ENCODE measurements at regions not wholly inside any gene's neighbourhood (a gene's known extent, or its start where the extent isn't known, plus 50 kb on each side); places are given as distances from the start of the nearest gene placed in this dataset.

DNA sequence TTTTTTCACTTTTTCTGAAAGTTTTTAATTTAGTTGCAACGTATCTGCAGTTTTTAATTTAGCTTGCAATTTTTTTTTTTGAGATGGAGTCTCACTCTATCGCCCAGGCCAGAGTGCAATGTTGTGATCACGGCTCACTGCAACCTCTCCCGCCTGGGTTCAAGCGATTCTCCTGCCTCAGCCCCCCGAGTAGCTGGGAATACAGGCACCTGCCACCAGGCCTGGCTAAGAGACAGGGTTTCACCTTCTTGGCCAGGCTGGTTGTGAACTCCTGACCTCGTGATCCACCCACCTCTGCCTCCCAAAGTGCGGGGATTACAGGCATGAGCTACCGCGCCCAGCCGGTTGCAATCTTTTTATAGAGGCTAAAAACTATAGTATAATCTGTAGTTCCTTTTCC lies 142.9 kb upstream of the ALCAM start:
- Histone ChIP-seq H3K4me3 (ENCODE audit: low read length) (no peak overlapping the region), H3K4me2 (ENCODE audit: low read length) (no peak overlapping the region), H3K9me3 (ENCODE audit: low read length) (no peaks in the 10 kb centered on the region), H3K27ac (ENCODE audit: low read length) (no peak overlapping the region), H4K20me1 (ENCODE audit: insufficient read depth) (no peaks in the 10 kb centered on the region), H3K36me3 (ENCODE audit: insufficient read depth, low read length) (no peaks in the 10 kb centered on the region), H3K79me2 (replicated peaks; ENCODE audit: insufficient read depth, low read length) (no peaks in the 10 kb centered on the region), H2AFZ (ENCODE audit: low read depth, low read length) (no peak overlapping the region), H3K9ac (ENCODE audit: low read length) (no peak overlapping the region), H3K27me3 (ENCODE audit: insufficient read depth, low read depth, low read length) (no peaks in the 10 kb centered on the region), H3F3A (ENCODE audit: insufficient read depth, low read length, poor library complexity, severe bottlenecking) (no peaks in the 10 kb centered on the region), H3K9me2 (ENCODE audit: insufficient read depth, low read length) (no peaks in the 10 kb centered on the region)
- TF ChIP-seq, protein P1, sequence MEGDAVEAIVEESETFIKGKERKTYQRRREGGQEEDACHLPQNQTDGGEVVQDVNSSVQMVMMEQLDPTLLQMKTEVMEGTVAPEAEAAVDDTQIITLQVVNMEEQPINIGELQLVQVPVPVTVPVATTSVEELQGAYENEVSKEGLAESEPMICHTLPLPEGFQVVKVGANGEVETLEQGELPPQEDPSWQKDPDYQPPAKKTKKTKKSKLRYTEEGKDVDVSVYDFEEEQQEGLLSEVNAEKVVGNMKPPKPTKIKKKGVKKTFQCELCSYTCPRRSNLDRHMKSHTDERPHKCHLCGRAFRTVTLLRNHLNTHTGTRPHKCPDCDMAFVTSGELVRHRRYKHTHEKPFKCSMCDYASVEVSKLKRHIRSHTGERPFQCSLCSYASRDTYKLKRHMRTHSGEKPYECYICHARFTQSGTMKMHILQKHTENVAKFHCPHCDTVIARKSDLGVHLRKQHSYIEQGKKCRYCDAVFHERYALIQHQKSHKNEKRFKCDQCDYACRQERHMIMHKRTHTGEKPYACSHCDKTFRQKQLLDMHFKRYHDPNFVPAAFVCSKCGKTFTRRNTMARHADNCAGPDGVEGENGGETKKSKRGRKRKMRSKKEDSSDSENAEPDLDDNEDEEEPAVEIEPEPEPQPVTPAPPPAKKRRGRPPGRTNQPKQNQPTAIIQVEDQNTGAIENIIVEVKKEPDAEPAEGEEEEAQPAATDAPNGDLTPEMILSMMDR (IDR thresholded peaks at IDR 0.05; ENCODE audit: poor library complexity, severe bottlenecking) = no peak
- no peak for TF ChIP-seq EP300 (conservative IDR thresholded peaks at IDR 0.05; ENCODE audit: poor library complexity, severe bottlenecking)
- TF ChIP-seq RAD21 (conservative IDR thresholded peaks at IDR 0.05) = no peak
- TF ChIP-seq, protein P2, sequence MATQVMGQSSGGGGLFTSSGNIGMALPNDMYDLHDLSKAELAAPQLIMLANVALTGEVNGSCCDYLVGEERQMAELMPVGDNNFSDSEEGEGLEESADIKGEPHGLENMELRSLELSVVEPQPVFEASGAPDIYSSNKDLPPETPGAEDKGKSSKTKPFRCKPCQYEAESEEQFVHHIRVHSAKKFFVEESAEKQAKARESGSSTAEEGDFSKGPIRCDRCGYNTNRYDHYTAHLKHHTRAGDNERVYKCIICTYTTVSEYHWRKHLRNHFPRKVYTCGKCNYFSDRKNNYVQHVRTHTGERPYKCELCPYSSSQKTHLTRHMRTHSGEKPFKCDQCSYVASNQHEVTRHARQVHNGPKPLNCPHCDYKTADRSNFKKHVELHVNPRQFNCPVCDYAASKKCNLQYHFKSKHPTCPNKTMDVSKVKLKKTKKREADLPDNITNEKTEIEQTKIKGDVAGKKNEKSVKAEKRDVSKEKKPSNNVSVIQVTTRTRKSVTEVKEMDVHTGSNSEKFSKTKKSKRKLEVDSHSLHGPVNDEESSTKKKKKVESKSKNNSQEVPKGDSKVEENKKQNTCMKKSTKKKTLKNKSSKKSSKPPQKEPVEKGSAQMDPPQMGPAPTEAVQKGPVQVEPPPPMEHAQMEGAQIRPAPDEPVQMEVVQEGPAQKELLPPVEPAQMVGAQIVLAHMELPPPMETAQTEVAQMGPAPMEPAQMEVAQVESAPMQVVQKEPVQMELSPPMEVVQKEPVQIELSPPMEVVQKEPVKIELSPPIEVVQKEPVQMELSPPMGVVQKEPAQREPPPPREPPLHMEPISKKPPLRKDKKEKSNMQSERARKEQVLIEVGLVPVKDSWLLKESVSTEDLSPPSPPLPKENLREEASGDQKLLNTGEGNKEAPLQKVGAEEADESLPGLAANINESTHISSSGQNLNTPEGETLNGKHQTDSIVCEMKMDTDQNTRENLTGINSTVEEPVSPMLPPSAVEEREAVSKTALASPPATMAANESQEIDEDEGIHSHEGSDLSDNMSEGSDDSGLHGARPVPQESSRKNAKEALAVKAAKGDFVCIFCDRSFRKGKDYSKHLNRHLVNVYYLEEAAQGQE (IDR thresholded peaks at IDR 0.05; ENCODE audit: borderline replicate concordance) = no peak
- no peak for TF ChIP-seq MXI1 (conservative IDR thresholded peaks at IDR 0.05; ENCODE audit: poor library complexity, severe bottlenecking)
- TF ChIP-seq POLR2AphosphoS5 (IDR thresholded peaks at IDR 0.05) = no peak
- no peak for TF ChIP-seq EZH2 (IDR thresholded peaks at IDR 0.05; ENCODE audit: borderline replicate concordance, insufficient read depth, low read length, poor library complexity, severe bottlenecking)
- TF ChIP-seq SMC3 (conservative IDR thresholded peaks at IDR 0.05; ENCODE audit: poor library complexity) = no peak
- TF ChIP-seq TAF1 (IDR thresholded peaks at IDR 0.05; ENCODE audit: low read depth) = no peak

DNA sequence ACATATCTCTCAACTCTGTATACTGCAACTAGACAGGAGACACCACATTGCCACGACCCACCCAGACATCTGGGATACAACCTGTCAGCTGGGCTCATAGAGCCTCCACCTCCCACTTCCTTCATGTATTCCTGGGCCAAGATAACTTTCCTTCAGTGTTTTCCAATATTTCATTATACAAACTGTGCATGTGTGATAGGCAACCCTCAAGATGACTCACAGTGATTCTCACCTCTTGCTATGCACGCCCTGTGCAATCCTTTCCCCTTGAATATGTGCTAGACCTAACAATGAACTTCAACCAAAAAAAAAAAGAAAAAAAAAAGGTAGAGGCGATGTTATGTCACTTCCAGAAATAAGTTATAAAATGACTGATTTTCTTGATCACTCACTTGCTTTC lies 138.0 kb upstream of the ALCAM start:
- H3K4me2 ChIP-seq (ENCODE audit: low read length) = no peak overlapping the region
- H2AFZ ChIP-seq (ENCODE audit: low read depth, low read length) = no peak overlapping the region
- no peaks in the 10 kb centered on the region for H3K79me2 ChIP-seq (replicated peaks; ENCODE audit: insufficient read depth, low read length)
- H4K20me1 ChIP-seq (ENCODE audit: insufficient read depth) = no peaks in the 10 kb centered on the region
- H3K36me3 ChIP-seq (ENCODE audit: insufficient read depth, low read length) = no peaks in the 10 kb centered on the region
- no peaks in the 10 kb centered on the region for H3K9me2 ChIP-seq (ENCODE audit: insufficient read depth, low read length)
- no peaks in the 10 kb centered on the region for H3K27me3 ChIP-seq (ENCODE audit: insufficient read depth, low read depth, low read length)
- no peak overlapping the region for H3K27ac ChIP-seq (ENCODE audit: low read length)
- TF ChIP-seq TAF1 (IDR thresholded peaks at IDR 0.05; ENCODE audit: low read depth) (no peak), POLR2AphosphoS5 (IDR thresholded peaks at IDR 0.05) (no peak), MXI1 (conservative IDR thresholded peaks at IDR 0.05; ENCODE audit: poor library complexity, severe bottlenecking) (no peak), SMC3 (conservative IDR thresholded peaks at IDR 0.05; ENCODE audit: poor library complexity) (no peak), EZH2 (IDR thresholded peaks at IDR 0.05; ENCODE audit: borderline replicate concordance, insufficient read depth, low read length, poor library complexity, severe bottlenecking) (no peak), RAD21 (conservative IDR thresholded peaks at IDR 0.05) (no peak), EP300 (conservative IDR thresholded peaks at IDR 0.05; ENCODE audit: poor library complexity, severe bottlenecking) (no peak)
- TF ChIP-seq, protein P1 (IDR thresholded peaks at IDR 0.05; ENCODE audit: poor library complexity, severe bottlenecking) = no peak
- TF ChIP-seq, protein P2 (IDR thresholded peaks at IDR 0.05; ENCODE audit: borderline replicate concordance) = no peak
- H3K4me3 ChIP-seq (ENCODE audit: low read length) = no peak overlapping the region
- H3K9ac ChIP-seq (ENCODE audit: low read length) = no peak overlapping the region
- no peaks in the 10 kb centered on the region for H3F3A ChIP-seq (ENCODE audit: insufficient read depth, low read length, poor library complexity, severe bottlenecking)
- H3K9me3 ChIP-seq (ENCODE audit: low read length) = no peaks in the 10 kb centered on the region
